ENCODE measurements at regions not wholly inside any gene's neighbourhood (a gene's known extent, or its start where the extent isn't known, plus 50 kb on each side); places are given as distances from the start of the nearest gene placed in this dataset.
"Not testable (repeated sequence)": the region's sequence is repeated elsewhere in the genome, so short reads cannot be mapped to it uniquely, and the experiment has no call there.

DNA sequence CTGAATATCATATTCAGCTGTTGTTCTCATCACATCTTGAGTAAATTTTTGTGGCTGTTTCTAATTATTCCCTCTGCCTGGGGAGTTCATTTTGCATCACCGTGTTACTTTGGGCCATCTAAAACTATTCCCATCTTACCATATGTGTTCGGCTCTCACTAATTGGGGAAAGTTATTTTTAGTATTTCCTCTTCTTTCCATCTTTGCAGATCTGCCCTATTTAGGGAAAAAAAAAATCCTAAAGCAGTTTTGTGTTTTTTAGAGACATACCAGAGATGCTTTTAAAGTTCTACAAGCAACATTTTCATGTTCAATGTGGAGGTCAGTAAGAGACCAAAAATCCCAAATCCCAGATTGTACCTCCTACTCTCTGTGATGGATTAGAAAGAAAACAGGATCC lies 111.3 kb upstream of the NDUFV2 start:
- peak; percentile 39 for DNase-seq

DNA sequence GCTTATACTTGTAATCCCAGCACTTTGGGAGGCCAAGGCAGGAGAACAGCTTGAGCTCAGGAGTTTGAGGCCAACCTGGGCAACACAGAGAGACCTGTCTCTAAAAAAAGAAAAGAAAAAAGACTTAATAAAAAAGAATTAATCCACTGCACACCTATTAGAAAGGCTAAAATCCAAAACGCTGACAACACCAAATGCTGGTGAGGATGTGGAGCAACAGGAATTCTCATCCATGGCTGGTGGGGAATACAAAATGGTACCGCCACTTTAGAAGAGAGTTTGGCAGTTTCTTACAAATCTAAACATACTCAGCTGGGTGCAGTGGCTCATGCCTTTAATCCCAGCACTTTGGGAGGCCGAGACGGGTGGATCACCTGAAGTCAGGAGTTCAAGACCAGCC lies 110.0 kb upstream of the NDUFV2 start:
- DNase-seq = not testable (repeated sequence)

DNA sequence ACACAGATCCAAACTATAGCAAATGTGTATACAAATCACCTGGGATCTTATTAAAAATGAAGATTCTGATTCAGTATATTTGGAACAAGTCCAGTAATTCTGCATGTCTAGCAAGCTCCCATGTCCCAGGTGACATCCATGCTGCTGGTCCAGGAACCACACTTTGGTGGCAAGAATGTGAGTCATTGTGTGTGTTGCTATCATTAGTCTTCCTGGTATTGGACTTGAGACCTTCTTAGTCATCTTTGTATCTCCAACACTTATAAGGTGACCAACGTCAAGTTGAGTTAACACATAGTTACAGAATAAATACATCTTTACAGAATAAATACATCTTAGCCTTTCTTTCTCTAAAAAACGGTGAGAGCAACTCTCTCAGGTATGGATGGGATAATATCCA lies 107.9 kb upstream of the NDUFV2 start:
- no peak for DNase-seq

DNA sequence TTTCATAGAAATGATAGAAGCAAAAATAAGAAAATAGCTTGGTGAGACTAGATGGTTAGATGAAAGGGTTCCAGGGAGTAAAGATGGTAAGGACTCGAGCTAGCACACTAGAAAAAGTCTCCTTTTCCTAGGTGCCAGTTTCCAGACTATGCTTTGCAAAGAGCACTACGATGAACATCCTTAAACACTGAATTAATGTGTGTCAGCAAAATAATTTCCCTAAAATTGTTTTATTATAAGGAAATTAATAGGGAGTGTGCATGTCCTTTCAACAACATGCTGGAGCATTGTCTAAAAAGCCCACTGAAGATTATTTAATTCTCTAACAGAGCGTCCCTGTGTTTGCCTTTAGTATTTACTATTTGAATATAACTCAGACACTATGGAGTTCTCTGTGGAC lies 107.4 kb upstream of the NDUFV2 start:
- no peak for DNase-seq

DNA sequence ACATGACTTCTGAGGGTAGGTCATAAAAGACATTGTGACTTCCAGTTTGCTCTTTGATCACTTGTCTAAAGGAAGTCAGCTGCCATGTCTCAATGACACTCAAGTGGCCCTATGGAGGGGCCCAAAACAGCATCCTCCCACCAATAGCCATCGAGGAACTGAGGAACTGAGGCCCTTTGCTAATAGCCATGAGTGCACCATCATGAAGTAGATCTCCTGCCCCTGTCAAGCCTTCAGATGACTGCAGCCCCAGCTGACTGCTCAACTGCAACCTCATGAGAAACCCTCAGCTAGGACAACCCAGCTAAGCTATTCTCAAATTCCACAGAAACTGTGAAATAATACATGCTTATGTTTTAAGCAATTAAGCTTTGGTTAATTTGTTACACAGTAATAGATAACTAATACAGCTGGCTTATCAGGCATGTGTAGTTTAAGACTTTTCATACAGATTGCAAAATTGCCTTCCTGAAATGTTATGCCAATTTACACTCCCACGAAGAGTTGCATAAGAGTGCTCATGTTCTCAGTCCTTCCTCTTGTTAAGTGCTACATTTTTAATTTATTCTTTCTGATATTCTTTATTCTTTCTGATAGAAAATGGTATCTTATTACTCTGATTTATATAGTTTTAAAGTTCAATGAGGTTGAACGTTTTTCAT lies 105.6 kb upstream of the NDUFV2 start:
- DNase-seq = no peak

DNA sequence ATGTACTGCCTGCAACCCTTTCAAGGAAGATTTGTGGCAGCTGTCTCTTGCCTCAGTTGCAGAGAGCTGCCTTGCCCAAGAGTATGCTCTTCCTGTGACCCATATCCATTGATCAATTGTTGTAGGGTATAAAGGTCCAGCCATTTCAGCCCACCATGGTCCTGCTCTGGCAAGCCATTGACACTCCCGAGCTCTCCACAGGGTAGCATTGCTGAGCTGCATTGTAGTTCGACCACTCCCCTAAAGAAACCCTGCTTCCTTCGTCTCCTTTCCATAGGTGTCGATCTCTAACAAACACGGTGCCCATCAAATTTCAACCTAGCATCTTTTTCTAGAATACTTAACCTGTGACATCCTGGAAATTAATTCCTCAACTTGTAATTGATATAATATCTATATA lies 104.9 kb upstream of the NDUFV2 start:
- DNase-seq = no peak

DNA sequence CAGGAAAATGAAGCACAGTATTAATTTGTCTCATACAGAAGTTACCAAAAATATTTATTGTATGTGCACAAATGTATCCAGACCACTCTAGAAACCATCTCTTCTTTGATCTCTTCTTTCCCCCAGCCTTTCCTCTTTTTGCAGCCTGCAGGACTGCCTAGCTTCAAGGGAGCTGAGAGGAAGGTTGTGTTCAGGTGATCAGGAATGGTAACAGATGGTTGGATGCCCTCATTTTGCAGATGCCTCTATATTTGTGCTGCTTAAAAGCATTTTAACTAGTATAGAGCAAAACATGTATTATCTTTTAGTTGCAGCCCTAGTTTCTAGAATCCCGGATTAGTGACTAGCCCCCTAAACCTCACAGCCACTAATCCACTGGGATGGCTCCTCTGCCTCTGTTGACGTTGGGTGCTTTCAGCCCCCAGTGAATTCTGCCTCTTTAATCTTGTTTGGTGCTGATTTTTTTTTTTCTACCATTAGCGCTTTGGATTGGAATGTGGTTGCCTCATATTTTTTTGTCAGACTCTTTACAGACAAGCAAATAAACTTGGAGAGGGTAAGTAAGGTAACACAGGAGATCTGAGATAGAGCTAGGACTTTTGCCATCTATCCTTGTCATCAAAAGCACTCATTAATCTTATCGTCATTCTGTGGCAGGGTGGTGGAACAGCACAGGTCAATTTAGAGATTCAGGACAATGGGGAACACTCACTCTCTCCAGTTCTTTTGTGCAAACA lies 103.8 kb upstream of the NDUFV2 start:
- DNase-seq = no peak

DNA sequence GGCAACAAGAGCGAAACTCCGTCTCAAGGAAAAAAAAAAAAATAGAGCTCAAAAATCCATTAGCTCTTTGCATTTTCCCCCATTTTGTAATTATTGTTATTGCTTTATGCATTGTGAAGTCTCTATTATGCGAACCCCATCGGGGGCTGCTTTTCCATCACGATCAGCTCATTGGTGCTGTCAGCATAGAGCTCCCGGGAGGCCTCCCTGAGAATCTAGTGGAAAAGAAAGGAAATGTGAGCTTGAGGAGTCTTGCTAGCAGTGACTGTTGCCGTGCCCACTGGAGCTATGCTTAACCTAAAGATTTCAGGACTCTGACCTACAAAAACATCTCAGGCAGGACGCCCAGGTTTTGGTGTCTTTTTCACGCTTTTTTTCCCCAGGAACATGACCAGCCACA lies 102.6 kb upstream of the NDUFV2 start:
- DNase-seq = no peak

DNA sequence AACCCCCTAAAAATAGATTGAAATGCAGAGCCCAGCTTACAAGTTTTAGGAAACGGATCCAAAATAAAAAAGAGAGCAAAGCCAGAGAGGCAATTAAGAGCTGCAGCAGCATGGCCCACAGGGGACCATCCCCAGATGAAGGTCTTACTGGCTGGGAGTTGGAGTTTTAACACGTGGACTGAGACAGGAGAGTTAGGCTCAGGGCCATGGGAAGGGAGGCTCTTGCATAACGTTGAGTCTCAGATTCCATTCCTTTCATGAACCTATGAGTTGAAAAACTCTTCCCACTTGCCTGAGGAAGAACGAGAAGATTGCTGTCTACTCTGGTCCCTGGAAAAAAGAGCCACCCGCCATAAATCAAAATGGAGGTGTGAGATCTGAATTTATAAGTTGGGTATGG lies 101.8 kb upstream of the NDUFV2 start:
- DNase-seq = peak; percentile 69

DNA sequence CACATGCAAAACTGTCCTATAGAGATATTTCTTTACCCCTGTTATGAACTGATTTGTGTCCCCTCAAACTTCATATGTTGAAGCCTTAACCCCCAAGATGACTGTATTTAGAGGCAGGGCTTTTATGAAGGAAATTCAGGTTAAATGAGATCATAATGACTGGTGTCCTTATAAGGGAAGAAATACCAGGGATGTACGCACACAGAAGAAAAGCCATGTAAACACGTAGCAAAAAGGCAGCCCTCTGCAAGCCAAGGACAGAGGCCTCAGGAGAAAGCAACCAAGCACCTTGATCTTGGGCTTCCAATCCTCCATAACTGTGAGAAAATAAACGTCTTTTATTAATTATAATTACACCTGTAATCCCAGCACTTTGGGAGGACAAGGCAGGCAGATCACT lies 101.3 kb upstream of the NDUFV2 start:
- no peak for DNase-seq

DNA sequence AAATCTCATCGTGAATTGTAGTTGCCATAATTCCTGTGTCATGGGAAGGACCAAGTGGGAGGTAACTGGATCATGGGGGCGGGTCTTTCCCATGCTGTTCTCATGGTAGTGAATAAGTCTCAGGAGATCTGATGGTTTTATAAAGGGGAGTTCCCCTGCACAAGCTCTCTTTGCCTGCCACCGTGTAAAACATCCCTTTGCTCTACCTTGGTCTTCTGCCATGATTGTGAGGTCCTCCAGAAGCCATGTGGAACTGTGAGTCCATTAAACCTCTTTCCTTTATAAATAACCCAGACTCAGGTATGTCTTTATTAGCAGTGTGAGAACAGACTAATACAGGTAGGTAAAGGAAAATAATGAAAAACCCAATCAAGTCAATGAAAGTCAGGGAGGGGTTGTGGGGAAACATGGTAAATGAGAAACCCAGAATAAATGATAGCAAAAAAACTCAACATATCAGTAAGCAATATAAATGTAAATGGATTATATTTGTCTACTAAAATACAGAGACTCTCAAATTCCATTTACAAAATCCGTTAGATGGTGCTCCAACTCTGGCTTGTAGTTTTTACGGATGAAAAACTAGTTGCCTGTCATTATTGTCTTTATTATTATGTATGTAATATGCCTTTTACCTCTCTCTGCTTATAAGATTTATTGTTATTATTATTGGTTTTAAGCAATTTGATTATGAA lies 98.9 kb upstream of the NDUFV2 start:
- DNase-seq = no peak

DNA sequence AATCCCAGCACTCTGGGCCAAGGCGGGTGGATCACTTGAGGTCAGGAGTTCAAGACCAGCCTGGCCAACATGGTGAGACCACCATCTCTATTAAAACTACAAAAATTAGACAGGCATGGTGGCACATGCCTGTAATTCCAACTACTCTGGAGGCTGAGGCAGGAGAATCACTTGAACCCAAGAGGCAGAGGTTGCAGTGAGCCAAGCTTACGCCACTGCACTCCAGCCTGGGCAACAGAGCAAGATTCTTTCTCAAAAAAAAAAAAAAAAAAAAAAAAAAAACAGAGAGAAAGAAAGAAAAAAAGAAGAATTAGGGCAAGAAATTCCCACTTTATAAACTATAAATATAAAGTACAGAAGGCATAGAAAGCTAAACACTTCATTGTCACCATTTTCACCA lies 98.2 kb upstream of the NDUFV2 start:
- not testable (repeated sequence) for DNase-seq

DNA sequence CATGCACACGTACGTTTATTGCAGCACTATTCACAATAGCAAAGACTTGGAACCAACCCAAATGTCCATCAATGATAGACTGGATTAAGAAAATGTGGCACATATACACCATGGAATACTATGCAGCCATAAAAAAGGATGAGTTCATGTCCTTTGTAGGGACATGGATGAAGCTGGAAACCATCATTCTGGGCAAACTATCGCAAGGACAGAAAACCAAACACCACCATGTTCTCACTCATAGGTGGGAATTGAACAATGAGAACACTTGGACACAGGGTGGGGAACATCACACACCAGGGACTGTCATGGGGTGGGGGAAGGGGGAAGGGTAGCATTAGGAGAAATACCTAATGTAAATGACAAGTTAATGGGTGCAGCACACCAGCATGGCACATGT lies 94.8 kb upstream of the NDUFV2 start:
- DNase-seq = not testable (repeated sequence)

DNA sequence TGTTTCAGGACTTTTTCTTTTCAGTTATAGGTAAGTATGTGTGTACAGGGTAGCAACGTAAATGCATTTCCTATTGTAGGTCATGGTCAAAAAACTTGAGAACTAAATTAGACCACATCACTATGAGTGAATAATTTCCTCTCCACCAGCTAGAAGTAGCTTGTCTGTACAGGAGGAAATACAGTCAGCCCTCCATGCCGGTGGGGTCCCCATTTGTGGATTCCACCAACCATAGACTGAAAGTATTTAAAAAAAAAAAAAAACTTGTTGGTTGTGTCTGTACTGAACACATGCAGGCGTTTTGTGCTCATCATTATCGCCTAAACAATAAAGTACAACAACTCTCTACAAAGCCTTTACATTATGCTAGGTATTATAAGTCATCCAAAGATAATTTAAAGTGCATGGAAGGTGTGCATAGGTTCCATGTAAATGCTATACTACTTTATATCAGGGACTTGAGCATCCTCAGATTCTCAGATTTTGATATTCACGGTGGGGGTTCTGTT lies 94.2 kb upstream of the NDUFV2 start:
- DNase-seq = no peak

DNA sequence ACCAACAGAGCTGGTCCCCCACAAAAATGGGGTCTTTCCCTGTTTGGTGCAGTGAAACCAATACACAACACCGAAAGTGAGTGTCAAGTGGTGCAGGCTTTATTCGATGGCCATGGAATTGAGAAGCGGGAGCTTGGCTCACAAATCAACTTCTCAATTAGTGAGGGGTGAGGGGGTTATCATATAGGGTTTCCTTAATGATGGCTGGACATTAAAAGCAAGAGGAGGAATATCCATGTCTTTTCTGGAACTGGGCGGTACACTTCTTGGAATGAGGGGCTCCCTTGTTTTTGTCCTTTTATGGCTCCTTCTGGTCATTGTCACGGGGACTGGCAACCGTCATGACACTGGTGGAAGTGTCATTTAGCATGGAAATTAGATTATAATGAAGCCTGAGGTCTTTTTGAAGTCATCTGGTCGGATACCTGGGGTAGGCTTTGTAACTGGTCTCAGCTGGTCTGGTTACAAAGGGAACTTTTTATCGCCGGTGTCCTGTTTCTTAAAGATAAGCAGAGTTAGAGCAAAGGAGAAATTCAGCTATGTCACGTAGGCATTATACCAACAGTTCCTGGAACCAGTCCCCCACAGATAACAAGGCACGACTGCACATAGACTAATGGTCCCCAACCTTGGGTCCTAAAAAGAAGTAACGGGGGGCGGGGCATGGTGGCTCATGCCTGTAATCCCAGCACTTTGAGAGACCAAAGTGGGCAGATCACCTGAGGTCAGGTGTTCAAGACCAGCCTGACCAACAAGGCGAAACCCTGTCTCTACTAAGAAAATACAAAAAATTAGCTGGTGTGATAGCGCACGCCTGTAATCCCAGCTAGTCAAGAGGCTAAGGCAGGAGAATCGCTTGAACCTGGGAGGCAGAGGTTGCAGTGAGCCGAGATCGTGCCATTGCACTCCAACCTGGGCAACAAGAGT lies 93.5 kb upstream of the NDUFV2 start:
- DNase-seq = no peak

DNA sequence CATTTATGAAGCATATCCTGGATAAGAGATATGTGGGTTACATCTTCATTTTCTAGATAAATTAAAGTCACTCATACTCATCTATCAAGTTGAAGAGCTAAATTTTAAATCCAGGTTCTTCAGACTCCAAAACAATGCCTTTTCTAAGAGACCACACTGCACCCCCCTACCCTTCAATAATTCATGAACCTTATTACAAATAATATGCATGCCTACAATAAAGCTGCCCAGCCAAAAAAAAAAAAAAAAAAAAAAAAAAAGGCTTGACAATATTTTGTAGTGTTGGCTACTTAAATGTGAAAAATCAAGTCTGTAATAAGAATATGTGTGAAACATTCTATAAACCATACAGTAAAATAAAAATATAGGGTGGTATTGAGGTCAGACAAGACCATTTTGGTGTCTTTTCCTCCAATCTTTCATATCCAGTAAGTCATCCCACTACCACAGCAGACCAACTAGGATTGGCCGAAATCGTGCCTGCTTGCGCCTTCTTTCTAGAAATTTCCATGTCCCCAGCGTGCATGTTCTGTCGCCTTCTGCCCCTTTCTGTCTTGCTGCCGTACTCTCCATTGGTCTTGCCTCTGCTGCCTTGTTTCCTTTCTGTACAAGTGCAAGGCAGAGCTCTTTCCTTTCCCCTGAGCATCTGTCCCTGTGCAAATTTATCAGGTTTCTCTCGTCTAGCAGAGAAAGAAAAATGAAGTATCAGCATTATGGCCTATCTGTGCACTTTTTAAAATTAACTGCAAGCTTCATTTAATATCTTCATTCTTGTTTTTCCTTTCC lies 92.6 kb upstream of the NDUFV2 start:
- no peak for DNase-seq

DNA sequence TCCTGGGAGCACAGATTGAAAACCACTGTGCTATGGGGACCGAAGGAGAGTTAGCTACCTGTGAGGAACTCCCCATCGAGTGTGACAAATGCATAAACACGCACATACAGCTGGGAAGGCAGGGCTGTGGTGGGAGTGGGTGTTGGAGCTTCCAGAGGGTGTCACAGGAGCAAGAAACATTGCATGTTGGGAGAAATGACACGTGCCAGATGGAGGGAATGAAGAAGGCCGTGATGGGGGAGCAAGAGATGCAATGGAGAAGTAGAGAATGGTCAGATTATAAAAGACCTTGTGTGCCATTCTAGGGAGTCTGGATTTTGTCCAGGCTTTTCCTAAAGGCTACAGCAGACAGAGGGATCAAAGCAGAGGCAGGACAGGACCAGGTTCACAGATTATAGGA lies 91.1 kb upstream of the NDUFV2 start:
- DNase-seq = no peak

DNA sequence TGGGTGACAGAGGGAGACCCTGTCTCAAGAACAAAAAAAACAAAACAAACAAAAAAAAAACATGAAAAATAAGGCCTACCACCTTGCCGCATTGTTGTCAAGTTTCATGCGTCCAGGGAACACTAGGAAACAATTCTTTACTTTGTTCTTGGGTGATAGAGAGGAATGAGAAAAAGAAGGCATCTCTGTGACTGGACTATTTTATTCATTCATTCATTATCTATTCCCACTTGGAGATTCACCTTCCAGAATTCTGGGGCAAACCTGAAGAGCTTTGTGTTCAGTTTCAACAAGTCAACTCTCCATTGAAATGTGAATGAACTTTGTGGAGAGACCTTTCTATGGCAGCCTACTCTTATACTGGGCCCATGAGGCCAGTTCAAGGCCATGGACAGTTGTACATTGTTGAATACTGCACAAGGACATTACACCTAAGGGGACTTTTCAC lies 88.5 kb upstream of the NDUFV2 start:
- no peak for DNase-seq

DNA sequence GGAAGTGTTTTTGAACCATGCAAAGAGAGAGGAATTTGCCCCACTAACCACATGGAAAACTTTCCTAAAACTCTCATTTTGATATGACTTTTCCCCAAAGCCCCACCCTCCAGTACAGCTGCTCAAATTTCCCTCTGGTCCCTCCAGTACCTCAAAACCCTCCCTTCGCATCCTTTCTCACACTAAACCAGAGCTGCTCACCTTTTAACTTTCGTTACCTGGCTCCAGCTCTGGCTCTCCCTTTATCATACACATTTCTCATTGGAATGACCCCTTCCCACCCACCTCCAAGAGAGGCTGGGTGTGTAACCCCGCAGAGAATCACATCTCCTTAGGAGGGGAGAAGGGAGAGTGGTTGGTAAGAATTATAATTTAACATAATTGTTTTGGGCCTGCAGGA lies 86.8 kb upstream of the NDUFV2 start:
- DNase-seq = no peak

DNA sequence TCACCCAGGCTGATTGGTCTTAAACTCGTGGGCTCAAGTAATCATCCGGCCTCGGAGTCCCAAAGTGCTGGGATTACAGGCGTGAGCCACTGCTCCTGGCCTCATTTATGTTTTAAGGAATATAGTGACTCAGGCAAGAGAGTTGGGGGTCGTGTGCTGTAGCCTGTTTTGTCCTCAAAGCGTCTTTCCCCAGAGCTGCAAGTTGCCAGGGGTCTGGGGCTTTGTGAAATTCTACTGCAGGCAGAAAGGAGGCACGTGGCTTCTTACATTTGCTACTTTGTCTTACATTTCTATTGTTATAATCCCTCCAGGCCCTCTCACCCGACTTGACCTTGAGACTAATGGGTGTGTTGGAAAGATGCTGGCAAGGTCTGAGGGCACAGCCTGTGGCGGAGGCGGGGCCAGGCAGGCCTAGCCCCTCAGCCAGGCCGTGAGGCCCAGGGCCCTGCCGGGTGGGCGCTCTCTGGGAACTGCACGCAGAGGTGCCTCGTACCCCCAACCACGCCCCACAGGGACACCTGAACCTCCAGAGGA lies 85.8 kb upstream of the NDUFV2 start:
- DNase-seq = peak; percentile 21
